ENCODE measurements at regions not wholly inside any gene's neighbourhood (a gene's known extent, or its start where the extent isn't known, plus 50 kb on each side); places are given as distances from the start of the nearest gene placed in this dataset.

- TF ChIP-seq, protein P1, sequence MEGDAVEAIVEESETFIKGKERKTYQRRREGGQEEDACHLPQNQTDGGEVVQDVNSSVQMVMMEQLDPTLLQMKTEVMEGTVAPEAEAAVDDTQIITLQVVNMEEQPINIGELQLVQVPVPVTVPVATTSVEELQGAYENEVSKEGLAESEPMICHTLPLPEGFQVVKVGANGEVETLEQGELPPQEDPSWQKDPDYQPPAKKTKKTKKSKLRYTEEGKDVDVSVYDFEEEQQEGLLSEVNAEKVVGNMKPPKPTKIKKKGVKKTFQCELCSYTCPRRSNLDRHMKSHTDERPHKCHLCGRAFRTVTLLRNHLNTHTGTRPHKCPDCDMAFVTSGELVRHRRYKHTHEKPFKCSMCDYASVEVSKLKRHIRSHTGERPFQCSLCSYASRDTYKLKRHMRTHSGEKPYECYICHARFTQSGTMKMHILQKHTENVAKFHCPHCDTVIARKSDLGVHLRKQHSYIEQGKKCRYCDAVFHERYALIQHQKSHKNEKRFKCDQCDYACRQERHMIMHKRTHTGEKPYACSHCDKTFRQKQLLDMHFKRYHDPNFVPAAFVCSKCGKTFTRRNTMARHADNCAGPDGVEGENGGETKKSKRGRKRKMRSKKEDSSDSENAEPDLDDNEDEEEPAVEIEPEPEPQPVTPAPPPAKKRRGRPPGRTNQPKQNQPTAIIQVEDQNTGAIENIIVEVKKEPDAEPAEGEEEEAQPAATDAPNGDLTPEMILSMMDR (IDR thresholded peaks at IDR 0.05), result no peak
- no peak for TF ChIP-seq TCF7L2 (IDR thresholded peaks at IDR 0.05; ENCODE audit: low read depth, low read length)
- TF ChIP-seq POLR2AphosphoS5 (IDR thresholded peaks at IDR 0.05; ENCODE audit: low read depth, low read length), result no peak
Measured at GRCh38 chr9:81506941-81507864, 182.1 kb downstream of the TLE1 start.

Measured in Panc1 (cell line).